Vagina (tissue), 2 donors: ENCODE measurements at regions not wholly inside any gene's neighbourhood (a gene's known extent, or its start where the extent isn't known, plus 50 kb on each side); places are given as distances from the start of the nearest gene placed in this dataset.

Experiments
- POLR2AphosphoS5 ChIP-seq, 2 donors: sonication (generic); formaldehyde crosslinking; IDR thresholded peaks; one replicate each; pipeline ENCODE4 v1.9.0; 2017; ENCODE audit warnings: antibody characterized with exemption in 2 of 2, mild to moderate bottlenecking in 2 of 2, low read depth in 1 of 2; ENCODE audit not compliant: insufficient read depth in 1 of 2
- TF ChIP-seq, protein P1 (sequence below), 3 experiments: fragments of 450-650 bp in 2 of 3; fragments of 200-600 bp in 1 of 3; sonication (generic) in 1 of 3; IDR thresholded peaks; one replicate each; pipeline ENCODE4 v1.5.1; 2017 to 2019; ENCODE audit warnings: antibody characterized with exemption in 3 of 3, mild to moderate bottlenecking in 2 of 3, moderate library complexity in 2 of 3

DNA sequence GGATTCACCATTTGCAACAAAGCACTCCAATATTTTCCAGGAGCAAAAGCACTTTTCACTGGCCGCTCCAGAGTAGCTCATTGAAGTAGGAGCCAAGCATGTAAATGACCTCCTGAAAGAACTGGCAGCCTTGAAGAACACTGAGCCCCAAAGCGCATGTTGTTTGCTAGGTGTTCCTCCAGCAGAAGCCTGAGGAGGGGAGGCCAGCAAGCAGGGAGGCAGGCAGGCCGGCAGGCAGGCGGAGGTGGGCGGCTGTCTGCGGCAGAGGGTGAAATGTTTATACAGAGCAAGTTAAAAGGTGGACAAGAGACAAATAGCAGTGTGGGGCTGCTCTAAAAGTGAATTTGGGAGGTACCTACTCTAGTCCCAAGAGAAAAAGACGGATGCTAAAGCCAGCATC, 439.4 kb downstream of the CCDC91 start:
- TF ChIP-seq, protein P1, sequence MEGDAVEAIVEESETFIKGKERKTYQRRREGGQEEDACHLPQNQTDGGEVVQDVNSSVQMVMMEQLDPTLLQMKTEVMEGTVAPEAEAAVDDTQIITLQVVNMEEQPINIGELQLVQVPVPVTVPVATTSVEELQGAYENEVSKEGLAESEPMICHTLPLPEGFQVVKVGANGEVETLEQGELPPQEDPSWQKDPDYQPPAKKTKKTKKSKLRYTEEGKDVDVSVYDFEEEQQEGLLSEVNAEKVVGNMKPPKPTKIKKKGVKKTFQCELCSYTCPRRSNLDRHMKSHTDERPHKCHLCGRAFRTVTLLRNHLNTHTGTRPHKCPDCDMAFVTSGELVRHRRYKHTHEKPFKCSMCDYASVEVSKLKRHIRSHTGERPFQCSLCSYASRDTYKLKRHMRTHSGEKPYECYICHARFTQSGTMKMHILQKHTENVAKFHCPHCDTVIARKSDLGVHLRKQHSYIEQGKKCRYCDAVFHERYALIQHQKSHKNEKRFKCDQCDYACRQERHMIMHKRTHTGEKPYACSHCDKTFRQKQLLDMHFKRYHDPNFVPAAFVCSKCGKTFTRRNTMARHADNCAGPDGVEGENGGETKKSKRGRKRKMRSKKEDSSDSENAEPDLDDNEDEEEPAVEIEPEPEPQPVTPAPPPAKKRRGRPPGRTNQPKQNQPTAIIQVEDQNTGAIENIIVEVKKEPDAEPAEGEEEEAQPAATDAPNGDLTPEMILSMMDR (IDR thresholded peaks at IDR 0.05): no peak
- no peak for TF ChIP-seq POLR2AphosphoS5 (IDR thresholded peaks at IDR 0.05; ENCODE audit: insufficient read depth in 1 of 2, low read depth in 1 of 2)
